ENCODE measurements at regions not wholly inside any gene's neighbourhood (a gene's known extent, or its start where the extent isn't known, plus 50 kb on each side); places are given as distances from the start of the nearest gene placed in this dataset.

DNA sequence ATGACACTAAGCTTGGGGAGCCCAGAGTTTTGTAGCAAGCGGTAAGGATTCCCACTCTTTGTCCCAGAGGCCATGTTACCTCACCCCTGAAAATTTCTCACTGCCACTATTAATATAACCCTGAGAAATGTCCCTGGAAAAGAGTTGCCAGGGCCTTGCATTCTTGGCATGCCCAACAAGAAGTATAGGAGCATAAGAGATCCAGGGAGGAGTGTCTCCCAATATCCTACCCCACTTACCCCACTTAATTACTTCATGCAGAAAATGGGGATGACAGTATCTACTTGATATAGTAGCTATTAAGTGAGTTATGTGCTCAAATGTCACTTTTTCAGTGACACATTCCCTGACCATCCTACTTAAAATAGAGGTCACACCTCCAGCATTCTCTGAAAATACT is 120.5 kb upstream of the C1GALT1C1 start:
- no peak for TF ChIP-seq CTCF (IDR thresholded peaks at IDR 0.05; ENCODE audit: low read depth, low read length, missing input control)
- TF ChIP-seq, protein P1, sequence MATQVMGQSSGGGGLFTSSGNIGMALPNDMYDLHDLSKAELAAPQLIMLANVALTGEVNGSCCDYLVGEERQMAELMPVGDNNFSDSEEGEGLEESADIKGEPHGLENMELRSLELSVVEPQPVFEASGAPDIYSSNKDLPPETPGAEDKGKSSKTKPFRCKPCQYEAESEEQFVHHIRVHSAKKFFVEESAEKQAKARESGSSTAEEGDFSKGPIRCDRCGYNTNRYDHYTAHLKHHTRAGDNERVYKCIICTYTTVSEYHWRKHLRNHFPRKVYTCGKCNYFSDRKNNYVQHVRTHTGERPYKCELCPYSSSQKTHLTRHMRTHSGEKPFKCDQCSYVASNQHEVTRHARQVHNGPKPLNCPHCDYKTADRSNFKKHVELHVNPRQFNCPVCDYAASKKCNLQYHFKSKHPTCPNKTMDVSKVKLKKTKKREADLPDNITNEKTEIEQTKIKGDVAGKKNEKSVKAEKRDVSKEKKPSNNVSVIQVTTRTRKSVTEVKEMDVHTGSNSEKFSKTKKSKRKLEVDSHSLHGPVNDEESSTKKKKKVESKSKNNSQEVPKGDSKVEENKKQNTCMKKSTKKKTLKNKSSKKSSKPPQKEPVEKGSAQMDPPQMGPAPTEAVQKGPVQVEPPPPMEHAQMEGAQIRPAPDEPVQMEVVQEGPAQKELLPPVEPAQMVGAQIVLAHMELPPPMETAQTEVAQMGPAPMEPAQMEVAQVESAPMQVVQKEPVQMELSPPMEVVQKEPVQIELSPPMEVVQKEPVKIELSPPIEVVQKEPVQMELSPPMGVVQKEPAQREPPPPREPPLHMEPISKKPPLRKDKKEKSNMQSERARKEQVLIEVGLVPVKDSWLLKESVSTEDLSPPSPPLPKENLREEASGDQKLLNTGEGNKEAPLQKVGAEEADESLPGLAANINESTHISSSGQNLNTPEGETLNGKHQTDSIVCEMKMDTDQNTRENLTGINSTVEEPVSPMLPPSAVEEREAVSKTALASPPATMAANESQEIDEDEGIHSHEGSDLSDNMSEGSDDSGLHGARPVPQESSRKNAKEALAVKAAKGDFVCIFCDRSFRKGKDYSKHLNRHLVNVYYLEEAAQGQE (IDR thresholded peaks at IDR 0.05), result no peak
- TF ChIP-seq, protein P2, sequence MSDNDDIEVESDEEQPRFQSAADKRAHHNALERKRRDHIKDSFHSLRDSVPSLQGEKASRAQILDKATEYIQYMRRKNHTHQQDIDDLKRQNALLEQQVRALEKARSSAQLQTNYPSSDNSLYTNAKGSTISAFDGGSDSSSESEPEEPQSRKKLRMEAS (IDR thresholded peaks at IDR 0.05), result no peak
- TF ChIP-seq YY1 (IDR thresholded peaks at IDR 0.05), result no peak
- TF ChIP-seq HNF4G (IDR thresholded peaks at IDR 0.05), result no peak
- TF ChIP-seq SP1 (IDR thresholded peaks at IDR 0.05), result no peak
- no peak for TF ChIP-seq JUND (IDR thresholded peaks at IDR 0.05)
- no peak for TF ChIP-seq GABPA (IDR thresholded peaks at IDR 0.05 in 1 of 2, conservative IDR thresholded peaks at IDR 0.05 in 1 of 2)
- no peak for TF ChIP-seq TAF1 (conservative IDR thresholded peaks at IDR 0.05)
- no peak for TF ChIP-seq RAD21 (IDR thresholded peaks at IDR 0.05)
- TF ChIP-seq EGR1 (IDR thresholded peaks at IDR 0.05; ENCODE audit: low read depth in 2 of 2), result no peak

Data from liver (tissue), 3 donors.